Right hindlimb (tissue), 1 donor: ENCODE measurements at regions not wholly inside any gene's neighbourhood (a gene's known extent, or its start where the extent isn't known, plus 50 kb on each side); places are given as distances from the start of the nearest gene placed in this dataset.
"Not testable (repeated sequence)": the region's sequence is repeated elsewhere in the genome, so short reads cannot be mapped to it uniquely, and the experiment has no call there.

Source experiments
- DNase-seq: peaks from one replicate; pipeline ENCODE4 v3.0.0-alpha.2; 2018

DNA sequence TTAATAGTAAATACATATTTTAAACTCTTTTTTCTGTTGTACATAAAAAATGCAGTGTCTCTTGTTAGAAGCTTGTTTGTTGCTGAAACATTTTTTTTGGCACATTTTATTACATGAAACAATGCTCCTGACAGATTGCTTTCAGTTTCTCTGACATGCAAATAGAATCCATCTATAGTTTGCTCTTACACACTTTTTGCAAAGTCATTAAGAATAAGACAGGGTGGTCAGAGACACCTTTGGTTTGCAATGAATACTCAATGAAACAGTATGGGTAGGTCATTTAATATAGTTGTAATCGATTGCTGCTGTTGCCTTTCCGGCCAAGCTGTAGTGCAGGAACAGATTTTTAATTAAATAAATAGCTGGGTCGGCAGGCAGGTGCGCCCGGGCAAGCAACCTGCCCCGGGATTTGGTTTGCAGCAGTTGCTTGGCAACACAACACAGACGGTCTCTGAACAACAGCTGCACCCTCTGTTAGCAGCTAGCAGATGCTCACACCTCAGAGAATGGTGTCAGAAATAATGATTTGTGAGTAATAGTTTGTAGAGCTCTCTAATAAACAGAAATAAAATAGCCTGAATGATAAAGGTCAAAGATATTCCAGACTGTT, 115.7 kb upstream of the CACNA2D1 start:
- peak; percentile 50 for DNase-seq

DNA sequence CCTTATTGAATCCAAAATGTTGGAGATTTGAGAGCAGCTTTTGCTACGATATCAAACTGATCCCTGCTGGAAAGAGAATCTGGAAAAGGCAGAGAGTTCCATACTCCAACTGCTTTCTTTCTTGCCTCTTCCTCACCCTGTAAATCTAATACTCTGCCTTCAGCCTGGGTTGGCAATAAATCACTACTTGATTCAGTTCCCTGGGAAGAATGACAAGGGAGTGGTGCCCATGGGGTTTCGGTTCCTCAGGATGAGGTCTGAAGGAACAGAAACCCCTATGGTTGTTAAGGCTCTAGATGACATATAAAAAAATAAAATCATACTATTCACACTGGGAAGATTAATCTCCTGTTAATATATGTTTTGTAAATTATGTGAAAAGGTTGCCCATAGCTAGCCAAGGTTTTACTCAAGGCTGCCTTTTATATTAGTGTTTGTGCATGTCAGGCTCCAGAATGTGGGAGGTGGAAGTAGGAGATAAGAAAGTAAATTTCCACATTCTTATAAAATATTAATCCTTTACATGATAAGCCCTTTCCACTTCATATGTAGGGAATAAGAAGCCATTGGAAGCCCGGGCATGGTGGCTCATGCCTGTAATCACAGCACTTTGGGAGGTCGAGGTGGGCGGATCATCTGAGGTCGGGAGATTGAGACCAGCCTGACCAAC, 106.2 kb upstream of the CACNA2D1 start:
- no peak for DNase-seq

DNA sequence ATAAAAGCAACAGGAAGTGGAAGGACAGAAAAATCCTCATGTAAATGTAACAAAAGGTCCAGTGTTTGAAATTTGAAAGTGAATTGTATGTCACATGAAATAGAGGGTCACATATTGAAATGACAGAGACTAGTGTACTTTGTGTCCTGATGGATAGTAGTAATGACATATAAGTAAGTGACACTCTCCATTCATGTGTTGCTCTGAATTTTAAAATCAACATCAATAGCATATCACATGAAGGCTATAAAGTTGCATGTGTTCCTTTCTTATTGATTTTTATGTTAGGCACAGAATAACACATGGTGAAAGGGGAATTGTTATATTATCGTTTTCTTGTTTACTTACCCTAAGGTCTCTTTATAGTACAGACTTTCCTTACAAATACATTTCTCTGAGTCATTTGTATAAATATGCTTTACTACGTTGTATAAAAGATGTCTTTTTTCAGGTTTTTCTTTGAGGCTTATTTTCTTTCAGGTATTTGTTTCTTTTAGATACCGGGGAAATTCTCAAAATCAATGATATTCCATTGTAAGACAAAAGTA, 104.6 kb upstream of the CACNA2D1 start:
- no peak for DNase-seq

DNA sequence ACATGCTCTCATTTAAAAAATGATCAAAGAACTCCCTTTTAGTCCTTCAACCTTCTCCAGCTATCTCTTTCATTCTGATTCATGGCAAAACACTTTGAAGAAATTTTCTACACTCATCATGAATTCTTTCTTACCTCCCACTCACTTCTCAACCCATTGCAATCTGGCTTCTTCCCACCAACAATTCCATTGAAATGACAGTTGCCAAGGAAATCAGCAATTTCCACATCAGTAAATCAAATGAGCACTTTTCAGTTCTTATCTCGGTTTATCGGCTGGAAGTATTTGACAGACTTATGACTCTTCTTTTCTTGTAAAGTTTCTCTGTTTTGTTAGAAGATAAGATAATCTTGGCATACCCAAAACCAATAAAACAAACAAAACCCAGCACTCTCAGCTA, 99.1 kb upstream of the CACNA2D1 start:
- DNase-seq, result no peak

DNA sequence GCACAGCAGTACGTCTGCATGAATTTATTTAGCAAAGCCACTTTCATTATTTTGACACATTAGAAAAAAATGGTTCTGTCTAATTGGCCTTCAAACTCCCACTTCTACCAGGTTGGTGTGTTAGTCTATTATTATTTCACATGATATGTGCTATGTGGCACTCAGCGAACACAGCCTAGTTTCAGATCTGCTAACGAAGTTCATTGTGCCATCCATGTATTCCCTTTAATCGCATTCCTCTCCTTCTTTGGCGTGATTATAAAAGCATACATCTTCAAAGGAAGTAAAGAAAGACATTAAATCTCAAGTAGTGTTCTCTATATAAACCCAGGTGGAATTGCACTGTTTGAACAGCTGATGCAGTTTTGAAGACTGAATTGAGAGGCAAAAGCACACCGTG, 96.4 kb upstream of the CACNA2D1 start:
- no peak for DNase-seq

DNA sequence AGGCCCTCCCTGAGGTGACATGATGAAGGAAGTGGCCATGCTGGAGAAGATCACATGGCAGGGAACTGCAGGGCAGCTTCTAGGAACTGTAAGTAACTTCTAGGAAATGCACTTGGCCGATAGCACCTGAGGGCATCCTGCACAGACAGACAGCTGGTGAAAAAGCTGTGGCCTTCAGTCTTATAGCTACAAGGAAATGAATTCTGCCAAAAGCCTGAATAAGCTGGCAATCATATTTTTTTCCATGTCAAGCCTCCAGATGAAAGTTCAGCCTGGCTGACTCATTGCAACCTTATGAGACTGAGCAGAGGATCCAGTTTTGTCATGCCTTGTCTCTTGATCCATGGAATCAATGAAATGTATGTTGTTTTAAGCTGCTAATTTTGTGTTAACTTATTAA, 91.1 kb upstream of the CACNA2D1 start:
- no peak for DNase-seq

DNA sequence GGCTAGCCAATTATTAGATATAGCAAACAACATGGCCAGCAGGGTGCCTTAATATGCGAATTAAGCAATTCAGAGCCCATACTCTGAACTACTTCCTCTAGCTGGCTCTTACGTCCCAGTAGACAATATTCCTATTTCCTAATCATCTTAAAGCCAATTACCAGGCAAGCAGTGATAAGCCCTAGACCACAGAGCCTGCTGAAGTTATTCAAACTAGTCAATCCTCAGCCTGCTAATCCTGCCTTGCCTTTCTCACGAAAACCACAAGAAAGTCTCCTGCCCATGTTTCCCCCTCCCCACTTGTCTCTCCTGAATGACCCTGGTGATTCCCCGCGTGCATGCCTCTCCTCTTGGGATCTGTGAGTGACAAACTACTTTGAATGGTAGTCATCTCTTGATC, 86.8 kb upstream of the CACNA2D1 start:
- no peak for DNase-seq

DNA sequence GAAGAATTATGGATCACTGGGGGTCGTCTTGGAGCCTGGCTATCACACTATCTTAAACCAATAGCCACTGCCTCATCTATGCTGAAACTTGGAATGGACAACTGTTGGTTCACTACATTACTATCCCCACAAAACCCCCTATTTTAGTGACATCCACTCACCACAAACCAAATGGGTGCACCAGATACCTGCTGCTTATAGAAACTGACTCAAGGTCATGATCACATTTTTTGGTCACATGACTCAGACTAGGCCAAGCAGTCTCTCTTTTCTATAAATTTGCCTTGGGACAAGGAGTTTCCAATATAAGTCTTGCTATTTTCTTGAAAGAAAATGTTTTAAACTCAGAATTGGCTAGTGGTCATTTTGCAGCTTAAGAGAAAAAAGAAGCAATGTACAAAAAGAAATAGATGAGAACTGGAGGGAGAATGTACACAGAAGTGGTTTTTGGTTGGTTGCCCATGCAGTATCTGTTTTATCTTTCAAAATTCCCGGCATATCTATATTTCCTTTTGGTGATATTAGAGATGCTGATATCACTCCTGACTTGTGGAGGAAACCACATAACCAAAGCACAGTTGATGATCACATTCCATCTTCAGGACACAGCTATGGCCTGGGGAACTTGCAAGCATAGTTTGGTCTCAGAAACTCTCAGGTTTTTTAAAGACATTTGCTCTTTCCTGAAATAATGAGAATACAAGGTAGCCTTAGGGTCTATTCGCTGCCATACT, 85.2 kb upstream of the CACNA2D1 start:
- DNase-seq, result no peak

DNA sequence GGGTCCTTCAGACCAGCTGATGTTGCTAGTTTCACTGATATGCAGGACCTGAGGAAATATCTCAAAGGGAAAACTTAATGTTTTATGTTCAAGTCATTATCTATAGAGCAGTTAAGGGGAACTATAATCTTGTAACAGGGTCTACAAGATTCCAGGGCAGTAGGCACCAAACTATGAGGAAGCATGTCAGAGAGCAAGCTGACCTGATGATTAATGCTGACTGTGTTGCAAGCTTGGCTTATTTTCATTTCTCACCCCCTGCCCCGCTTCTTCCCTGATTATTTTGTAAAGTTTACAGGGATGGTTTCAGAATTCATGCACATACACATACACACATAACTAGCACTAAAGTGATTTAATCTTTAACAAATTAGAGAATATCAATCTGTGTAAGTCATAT, 84.3 kb upstream of the CACNA2D1 start:
- DNase-seq, result no peak

DNA sequence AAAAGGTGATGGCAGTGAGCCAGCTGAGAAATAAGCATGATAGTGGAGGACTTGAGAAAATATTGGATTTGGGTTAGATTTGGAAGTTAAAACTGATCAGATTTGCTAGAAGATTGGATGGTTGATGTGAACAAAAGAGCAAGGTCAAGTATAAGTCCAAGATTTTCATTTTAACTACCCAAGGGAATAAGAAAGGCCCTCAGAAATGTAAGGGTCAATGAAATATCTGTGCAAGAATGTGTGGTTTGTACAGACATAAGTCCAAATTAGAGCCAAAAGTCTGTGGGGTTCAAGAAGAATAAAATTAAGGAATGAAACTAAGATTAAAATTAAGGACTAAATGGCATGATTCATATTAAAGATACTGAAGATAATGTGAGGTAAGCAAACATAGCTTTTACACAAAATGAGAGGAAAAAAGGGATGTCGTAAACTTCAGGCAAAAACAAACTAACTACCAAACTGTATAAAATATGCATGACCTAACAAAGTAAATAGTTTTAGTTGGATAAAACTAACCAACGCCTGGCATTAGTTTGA, 78.4 kb upstream of the CACNA2D1 start:
- no peak for DNase-seq

DNA sequence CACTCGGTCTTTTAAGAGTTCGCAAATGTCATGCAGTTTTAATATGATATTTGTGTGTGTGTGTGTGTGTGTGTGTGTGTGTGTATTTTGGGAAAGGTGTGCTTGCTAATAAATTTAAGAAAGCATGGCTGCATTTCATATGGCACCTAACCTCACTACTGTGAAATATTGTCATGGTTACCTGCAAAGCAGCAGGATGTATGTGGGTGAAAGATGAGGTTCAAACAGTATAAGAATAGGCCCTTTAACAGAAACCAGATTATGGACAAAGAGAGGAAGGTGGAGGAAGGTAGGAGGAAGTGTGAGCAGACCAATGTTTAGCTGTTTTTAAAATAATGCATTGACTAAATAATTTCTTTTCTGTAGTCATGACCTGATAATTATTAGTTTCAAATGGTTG, 73.5 kb upstream of the CACNA2D1 start:
- no peak for DNase-seq

DNA sequence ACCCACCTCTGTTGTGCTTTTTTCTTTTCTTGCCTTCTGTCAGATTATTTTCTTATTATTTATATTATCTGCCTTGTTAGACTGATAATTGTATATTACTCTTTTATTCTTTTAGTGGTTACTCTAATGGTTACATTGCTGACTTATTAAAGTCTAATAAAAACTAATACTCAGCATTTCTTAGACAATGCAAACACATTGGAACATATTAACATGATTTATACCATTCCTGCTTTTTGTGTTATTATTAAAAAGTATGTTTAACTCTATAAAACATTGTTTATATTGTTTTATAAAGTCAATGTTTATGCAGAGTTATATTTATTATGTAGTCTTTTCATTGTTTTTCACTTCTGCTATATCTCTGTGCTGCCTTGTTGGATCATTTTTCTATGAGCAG, 68.0 kb upstream of the CACNA2D1 start:
- no peak for DNase-seq

DNA sequence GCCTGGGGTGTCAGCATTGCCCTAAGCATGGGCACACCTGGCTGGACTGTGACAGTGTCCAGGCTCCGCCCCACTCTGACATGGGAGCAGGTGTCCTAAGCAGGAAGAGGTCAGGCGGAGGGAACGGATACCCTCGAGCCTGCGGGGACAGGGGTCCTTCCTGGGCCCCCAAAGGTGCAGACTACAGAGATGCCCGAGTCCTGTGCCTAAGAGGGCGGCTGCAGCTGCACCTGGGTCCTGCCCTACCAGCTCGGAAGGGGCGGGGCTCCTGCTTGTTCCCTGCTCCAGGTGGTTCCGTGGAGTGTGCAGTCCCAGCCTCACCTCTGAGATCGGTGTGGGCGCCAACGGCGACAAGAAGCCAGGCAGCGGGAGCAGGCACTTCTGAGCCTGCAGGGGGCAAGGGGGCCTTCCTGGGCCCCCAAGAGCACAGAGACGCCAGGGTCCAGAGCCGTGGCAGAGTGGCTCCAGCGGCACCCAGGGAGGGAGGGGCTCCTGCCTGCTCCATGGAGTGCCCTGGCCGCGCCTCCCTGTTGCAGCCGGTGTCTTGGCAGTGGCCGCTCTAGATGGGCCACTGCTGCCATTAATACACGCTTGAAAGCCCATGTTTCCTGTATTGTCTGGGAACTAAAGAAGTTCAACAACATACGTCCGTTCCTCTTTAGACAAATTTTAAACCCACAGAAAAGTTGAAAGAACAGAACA, 64.5 kb upstream of the CACNA2D1 start:
- DNase-seq, result no peak

DNA sequence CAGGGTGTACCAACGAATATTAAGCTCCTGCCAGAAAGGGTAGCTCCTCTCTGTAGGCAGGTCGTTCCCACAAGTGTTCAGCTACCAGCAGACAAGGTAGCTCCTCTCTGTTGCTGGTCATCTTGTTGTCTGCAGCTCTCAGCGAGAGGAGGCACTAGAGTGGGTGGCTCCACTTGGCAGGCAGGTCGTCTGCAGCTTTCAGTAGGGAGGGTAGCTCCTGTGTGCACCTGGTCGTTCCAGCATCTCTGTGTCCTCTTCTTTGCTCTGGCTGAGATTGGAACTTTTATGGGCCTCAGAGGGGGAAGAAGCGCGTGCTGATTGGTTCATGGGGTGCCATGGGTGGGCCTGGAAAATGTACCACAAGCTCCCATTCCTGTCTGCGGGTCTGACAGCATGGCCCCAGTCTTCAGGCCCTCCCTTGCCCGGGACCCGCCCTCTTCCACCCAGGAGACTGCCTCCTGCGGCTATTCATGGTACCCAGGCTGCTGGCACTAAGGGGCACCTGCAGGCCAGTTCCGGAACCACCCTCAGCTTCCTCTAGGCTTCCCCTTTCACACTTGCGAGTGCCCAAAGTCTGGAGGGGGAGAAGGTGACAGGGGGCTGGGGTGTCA, 63.9 kb upstream of the CACNA2D1 start:
- no peak for DNase-seq

DNA sequence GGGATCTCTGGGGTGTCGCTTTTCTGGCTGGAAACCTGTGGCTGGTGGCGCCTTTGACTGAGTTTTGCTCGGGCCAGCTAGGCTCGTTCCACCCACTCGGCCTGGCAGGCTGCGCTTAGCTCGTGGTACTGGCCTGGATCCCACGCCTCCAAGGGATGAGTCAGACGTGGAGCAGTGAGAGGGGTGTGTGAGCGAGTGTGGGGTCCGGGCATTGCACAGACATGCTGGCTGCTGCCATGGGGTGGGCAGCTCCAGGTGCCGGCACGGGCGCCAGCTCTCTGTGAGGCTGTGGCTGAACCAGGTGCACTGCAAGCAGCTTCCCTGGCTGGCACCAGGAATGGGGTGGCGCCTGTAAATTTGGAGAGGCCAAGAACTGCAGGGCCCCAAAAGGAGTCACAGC, 63.1 kb upstream of the CACNA2D1 start:
- DNase-seq, result no peak

DNA sequence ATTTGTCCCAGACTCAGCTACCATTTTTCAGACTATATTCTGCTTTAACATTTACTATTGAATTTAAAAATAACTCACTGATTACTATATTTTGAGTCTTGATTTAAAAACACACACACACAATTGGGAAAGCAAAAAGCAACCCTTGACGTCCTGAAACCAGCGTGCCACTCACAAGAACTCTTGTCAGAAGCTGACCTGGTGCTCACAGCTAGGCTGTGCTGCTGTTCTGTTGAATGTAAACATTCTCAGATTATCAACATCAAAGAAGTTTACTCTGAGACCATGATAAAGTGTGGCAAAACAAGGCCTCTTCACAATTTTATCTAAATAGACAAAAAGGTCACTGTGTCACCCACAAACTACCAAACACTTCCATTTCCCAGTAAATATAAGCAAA, 62.6 kb upstream of the CACNA2D1 start:
- no peak for DNase-seq

DNA sequence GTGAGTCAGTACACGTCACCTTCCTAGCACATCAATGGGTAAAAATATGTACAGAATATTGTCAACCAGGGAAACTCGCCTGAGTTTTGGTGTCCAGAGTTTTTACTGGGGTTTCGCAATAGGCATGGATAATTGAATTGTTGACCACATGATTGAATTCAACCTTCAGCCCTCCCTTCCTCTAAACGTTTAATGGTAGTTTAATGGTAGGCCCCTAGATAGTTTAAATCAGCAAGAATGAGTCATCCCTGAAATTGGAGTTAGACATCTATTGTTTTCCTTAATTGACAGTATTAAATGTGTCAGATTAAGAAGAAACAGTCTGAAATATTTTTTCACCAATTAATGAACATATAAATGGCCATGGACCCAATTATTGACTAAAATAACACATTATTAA, 57.8 kb upstream of the CACNA2D1 start:
- no peak for DNase-seq

DNA sequence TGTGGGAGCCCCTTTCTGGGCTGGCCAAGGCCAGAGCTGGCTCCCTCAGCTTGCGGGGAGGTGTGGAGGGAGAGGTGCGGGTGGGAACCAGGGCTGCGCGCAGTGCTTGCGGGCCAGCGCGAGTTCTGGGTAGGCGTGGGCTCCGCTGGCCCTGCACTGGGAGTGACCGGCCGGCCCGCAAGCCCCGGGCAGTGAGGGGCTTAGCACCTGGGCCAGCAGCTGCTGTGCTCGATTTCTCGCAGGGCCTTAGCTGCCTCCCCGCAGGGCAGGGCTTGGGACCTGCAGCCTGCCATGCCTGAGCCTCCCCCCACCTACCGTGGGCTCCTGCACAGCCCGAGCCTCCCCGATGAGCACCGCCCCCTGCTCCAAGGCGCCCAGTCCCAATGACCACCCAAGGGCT, 56.0 kb upstream of the CACNA2D1 start:
- not testable (repeated sequence) for DNase-seq

DNA sequence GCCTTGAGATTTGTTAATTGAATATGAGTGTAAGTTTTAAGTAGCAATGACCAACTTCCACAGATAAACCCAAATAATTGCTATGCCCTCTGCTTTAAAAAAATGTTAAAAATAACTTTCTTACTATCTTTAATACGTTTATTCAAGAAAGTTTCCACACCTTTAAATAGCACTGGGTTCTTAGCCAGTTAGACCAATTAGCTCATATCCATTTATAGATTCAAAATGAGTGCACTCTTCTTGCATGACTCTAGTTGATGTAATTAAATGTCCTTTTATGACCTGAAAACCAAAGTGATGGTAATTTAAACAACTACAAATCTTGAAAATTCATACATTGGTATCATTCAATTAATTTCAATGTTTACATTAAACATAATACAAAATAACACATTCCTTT, 50.8 kb upstream of the CACNA2D1 start:
- no peak for DNase-seq
